ENCODE measurements at regions not wholly inside any gene's neighbourhood (a gene's known extent, or its start where the extent isn't known, plus 50 kb on each side); places are given as distances from the start of the nearest gene placed in this dataset.
A peak's percentile ranks its signal among the peaks of the same experiment; 100 is the strongest.

- DNase-seq: no peak
Measured at GRCh38 chr1:57696043-57696442, 272.2 kb upstream of the DAB1 start.

- DNase-seq: no peak
Measured at GRCh38 chr1:57686306-57686705, 262.4 kb upstream of the DAB1 start.

- no peak for DNase-seq
Measured at GRCh38 chr1:57683037-57683942, 259.4 kb upstream of the DAB1 start.

GRCh38 chr1:57678138-57678537, 254.3 kb upstream of the DAB1 start:
- DNase-seq: peak; percentile 61

GRCh38 chr1:57675776-57676175, 251.9 kb upstream of the DAB1 start:
- DNase-seq: no peak

GRCh38 chr1:57674801-57675200, 250.9 kb upstream of the DAB1 start:
- no peak for DNase-seq

- no peak for DNase-seq
Measured at GRCh38 chr1:57672346-57673140, 248.7 kb upstream of the DAB1 start.

GRCh38 chr1:57671750-57672149, 247.9 kb upstream of the DAB1 start:
- DNase-seq: no peak

- DNase-seq: no peak
Measured at GRCh38 chr1:57659804-57660203, 235.9 kb upstream of the DAB1 start.

GRCh38 chr1:57655161-57655560, 231.3 kb upstream of the DAB1 start:
- DNase-seq: no peak

GRCh38 chr1:57644667-57645066, 220.8 kb upstream of the DAB1 start:
- DNase-seq: no peak

GRCh38 chr1:57638239-57638638, 214.4 kb upstream of the DAB1 start:
- DNase-seq: no peak

GRCh38 chr1:57637155-57637554, 213.3 kb upstream of the DAB1 start:
- DNase-seq: no peak

- no peak for DNase-seq
Measured at GRCh38 chr1:57633881-57634280, 210.0 kb upstream of the DAB1 start.

GRCh38 chr1:57633056-57633455, 209.2 kb upstream of the DAB1 start:
- DNase-seq: no peak

GRCh38 chr1:57632401-57632800, 208.5 kb upstream of the DAB1 start:
- no peak for DNase-seq

GRCh38 chr1:57627612-57628011, 203.8 kb upstream of the DAB1 start:
- no peak for DNase-seq

- DNase-seq: no peak
Measured at GRCh38 chr1:57623791-57624538, 200.1 kb upstream of the DAB1 start.

- no peak for DNase-seq
Measured at GRCh38 chr1:57623039-57623790, 199.4 kb upstream of the DAB1 start.

GRCh38 chr1:57621776-57622175, 197.9 kb upstream of the DAB1 start:
- no peak for DNase-seq

GRCh38 chr1:57620605-57621004, 196.7 kb upstream of the DAB1 start:
- peak; percentile 9 for DNase-seq

GRCh38 chr1:57616921-57617320, 193.1 kb upstream of the DAB1 start:
- no peak for DNase-seq

- no peak for DNase-seq
Measured at GRCh38 chr1:57615956-57616355, 192.1 kb upstream of the DAB1 start.

All from NCI-H510A (cell line).